ENCODE measurements at regions not wholly inside any gene's neighbourhood (a gene's known extent, or its start where the extent isn't known, plus 50 kb on each side); places are given as distances from the start of the nearest gene placed in this dataset.

GRCh38 chr3:135655328-135655727, 310.2 kb upstream of the PPP2R3A start:
- no peak for TF ChIP-seq ZNF41 (CRISPR knock-in tag; conservative IDR thresholded peaks at IDR 0.05)
- TF ChIP-seq SFPQ (IDR thresholded peaks at IDR 0.05; ENCODE audit: low read depth, low read length) = no peak
- no peak for TF ChIP-seq PHF8 (IDR thresholded peaks at IDR 0.05; ENCODE audit: borderline replicate concordance, low read length)
- no peak for TF ChIP-seq BACH1 (tag; IDR thresholded peaks at IDR 0.05)
- TF ChIP-seq CTCF (IDR thresholded peaks at IDR 0.05 in 2 of 3, conservative IDR thresholded peaks at IDR 0.05 in 1 of 3; ENCODE audit: insufficient read depth in 2 of 3, low read depth in 1 of 3, low read length in 3 of 3) = peak in 1 of 3 experiments; percentile 10; a peak in 1 of 6 replicates
- no peak for TF ChIP-seq ZFP30 (CRISPR knock-in tag; IDR thresholded peaks at IDR 0.05; ENCODE audit: borderline replicate concordance)
- no peak for TF ChIP-seq RNF2 (IDR thresholded peaks at IDR 0.05)

Measured in K562 (cell line).